ENCODE measurements at regions not wholly inside any gene's neighbourhood (a gene's known extent, or its start where the extent isn't known, plus 50 kb on each side); places are given as distances from the start of the nearest gene placed in this dataset.
A peak's percentile ranks its signal among the peaks of the same experiment; 100 is the strongest.

GRCh38 chr1:101308935-101309333 is 72.1 kb downstream of the S1PR1 start:
- H3K36me3 ChIP-seq, result no peaks in the 10 kb centered on the region
- H3K27me3 ChIP-seq, result peaks cover 18% of the 10 kb centered on the region
- no peaks in the 10 kb centered on the region for H3K9me3 ChIP-seq
- WGBS, 2 donors (ENCODE audit: low coverage in 1 of 2), result 18 to 33% methylated on average over 5 to 8 of the region's 8 CpGs
- in situ Hi-C loops (cut with MboI; ENCODE audit: low pct_ligation_motif_present in 1 of 4, low pct_unique_long_range_greater_than_20kb in 1 of 4, low sequenced_read_pairs in 3 of 4), result no loop called here
- no peak for DNase-seq
- peaks cover 0 to 13% (median 0%) of the 10 kb centered on the region in 4 donors for H3K4me1 ChIP-seq
- intact Hi-C loops (cut with DNase I; ENCODE audit: low total_unique reads), result no loop called here
- H3K27ac ChIP-seq, result peak overlapping the region in 2 of 4 donors; percentile 7 to 43
- no peak for TF ChIP-seq EP300 (IDR thresholded peaks at IDR 0.05; ENCODE audit: low read depth)
- peak overlapping the region in 1 of 4 donors; percentile 35 for H3K4me3 ChIP-seq

DNA sequence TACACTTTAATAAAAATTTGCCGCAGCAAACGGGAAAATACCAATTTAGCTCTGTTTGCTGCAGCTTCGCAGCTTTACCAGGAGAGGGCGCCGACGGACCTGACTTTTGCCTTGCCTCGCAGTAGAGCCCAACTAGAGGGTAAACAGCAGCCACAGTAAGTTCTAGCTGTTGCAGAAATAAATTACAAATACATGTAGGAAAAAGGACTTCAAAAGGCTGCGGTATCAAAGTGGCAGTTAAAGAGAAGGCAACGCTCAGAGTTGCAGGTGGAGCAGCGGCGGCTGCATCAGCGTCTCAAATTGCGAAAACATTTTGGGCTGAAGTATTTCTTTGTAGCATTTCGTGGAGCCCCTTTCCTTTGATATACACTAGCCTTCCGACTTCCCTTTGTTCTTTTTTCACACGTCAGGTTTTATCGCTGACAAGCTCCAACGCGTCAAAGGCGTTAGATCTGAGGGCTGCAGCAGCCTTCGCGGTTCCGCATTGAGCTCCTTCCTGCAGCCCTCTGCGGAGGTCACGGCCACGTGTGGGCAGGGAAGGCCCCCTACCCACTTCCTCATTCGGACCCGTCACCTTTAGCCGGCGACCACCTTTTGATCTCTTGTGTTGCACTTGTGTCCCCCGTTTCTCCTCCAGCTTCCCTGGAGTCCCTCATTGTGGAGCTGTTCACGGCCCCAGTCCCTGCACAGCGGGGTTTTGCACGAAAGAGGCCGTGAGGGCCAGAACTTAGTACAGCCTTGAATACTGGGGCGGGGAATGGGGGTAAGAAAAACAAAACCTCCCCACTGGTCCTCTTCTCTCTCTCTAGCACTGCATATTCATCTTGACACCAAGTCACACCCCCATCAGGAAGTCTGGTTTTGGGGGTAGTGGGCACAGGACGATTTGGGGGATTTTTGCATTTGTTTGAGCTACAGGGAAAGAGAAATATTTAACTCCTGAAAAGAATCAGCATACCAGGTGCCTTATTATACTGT is 72.8 kb downstream of the S1PR1 start:
- peaks cover 18% of the 10 kb centered on the region for H3K27me3 ChIP-seq
- WGBS, 2 donors (ENCODE audit: low coverage in 1 of 2), result 5 to 11% methylated on average over 19 to 37 of the region's 37 CpGs
- H3K4me1 ChIP-seq, result peaks cover 0 to 13% (median 0%) of the 10 kb centered on the region in 4 donors
- H3K4me3 ChIP-seq, result peak overlapping the region in 3 of 4 donors; percentile 15 to 35 (median 25)
- H3K9me3 ChIP-seq, result no peaks in the 10 kb centered on the region
- intact Hi-C loops (cut with DNase I; ENCODE audit: low total_unique reads) (no loop called here), in situ Hi-C loops (cut with MboI; ENCODE audit: low pct_ligation_motif_present in 1 of 4, low pct_unique_long_range_greater_than_20kb in 1 of 4, low sequenced_read_pairs in 3 of 4) (loop anchor here in 1 of 4 donors (5.0 kb wide), 1 partner anchor 43 kb away; no protein-coding TSS in a partner anchor)
- no peaks in the 10 kb centered on the region for H3K36me3 ChIP-seq
- peak overlapping the region in 2 of 4 donors; percentile 7 to 43 for H3K27ac ChIP-seq
- TF ChIP-seq, protein P1, sequence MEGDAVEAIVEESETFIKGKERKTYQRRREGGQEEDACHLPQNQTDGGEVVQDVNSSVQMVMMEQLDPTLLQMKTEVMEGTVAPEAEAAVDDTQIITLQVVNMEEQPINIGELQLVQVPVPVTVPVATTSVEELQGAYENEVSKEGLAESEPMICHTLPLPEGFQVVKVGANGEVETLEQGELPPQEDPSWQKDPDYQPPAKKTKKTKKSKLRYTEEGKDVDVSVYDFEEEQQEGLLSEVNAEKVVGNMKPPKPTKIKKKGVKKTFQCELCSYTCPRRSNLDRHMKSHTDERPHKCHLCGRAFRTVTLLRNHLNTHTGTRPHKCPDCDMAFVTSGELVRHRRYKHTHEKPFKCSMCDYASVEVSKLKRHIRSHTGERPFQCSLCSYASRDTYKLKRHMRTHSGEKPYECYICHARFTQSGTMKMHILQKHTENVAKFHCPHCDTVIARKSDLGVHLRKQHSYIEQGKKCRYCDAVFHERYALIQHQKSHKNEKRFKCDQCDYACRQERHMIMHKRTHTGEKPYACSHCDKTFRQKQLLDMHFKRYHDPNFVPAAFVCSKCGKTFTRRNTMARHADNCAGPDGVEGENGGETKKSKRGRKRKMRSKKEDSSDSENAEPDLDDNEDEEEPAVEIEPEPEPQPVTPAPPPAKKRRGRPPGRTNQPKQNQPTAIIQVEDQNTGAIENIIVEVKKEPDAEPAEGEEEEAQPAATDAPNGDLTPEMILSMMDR (IDR thresholded peaks at IDR 0.05), result peak; percentile 64 to 84 (median 77)
- TF ChIP-seq EP300 (IDR thresholded peaks at IDR 0.05; ENCODE audit: low read depth), result no peak
- no peak for TF ChIP-seq POLR2A (IDR thresholded peaks at IDR 0.05)
- TF ChIP-seq POLR2AphosphoS5 (IDR thresholded peaks at IDR 0.05), result no peak
- DNase-seq, result peak; percentile 39

GRCh38 chr1:101310506-101310905 is 73.7 kb downstream of the S1PR1 start:
- no peak overlapping the region for H3K27ac ChIP-seq
- in situ Hi-C loops (cut with MboI; ENCODE audit: low pct_ligation_motif_present in 1 of 4, low pct_unique_long_range_greater_than_20kb in 1 of 4, low sequenced_read_pairs in 3 of 4), result loop anchor here in 1 of 4 donors (5.0 kb wide), 1 partner anchor 42 kb away; no protein-coding TSS in a partner anchor
- H3K27me3 ChIP-seq, result peaks cover 18% of the 10 kb centered on the region
- H3K4me1 ChIP-seq, result peaks cover 0 to 13% (median 0%) of the 10 kb centered on the region in 4 donors
- DNase-seq, result no peak
- TF ChIP-seq EP300 (IDR thresholded peaks at IDR 0.05; ENCODE audit: low read depth), result no peak
- TF ChIP-seq POLR2A (IDR thresholded peaks at IDR 0.05), result no peak
- TF ChIP-seq POLR2AphosphoS5 (IDR thresholded peaks at IDR 0.05), result no peak
- TF ChIP-seq, protein P1 (IDR thresholded peaks at IDR 0.05), result no peak
- H3K36me3 ChIP-seq, result no peaks in the 10 kb centered on the region
- H3K4me3 ChIP-seq, result no peak overlapping the region
- no peaks in the 10 kb centered on the region for H3K9me3 ChIP-seq
- intact Hi-C loops (cut with DNase I; ENCODE audit: low total_unique reads), result no loop called here
- WGBS, 2 donors (ENCODE audit: low coverage in 1 of 2), result 45 to 64% methylated on average over 2 of the region's 2 CpGs

GRCh38 chr1:101311146-101311920 is 74.5 kb downstream of the S1PR1 start:
- intact Hi-C loops (cut with DNase I; ENCODE audit: low total_unique reads) (no loop called here), in situ Hi-C loops (cut with MboI; ENCODE audit: low pct_ligation_motif_present in 1 of 4, low pct_unique_long_range_greater_than_20kb in 1 of 4, low sequenced_read_pairs in 3 of 4) (loop anchor here in 1 of 4 donors (5.0 kb wide), 1 partner anchor 41 kb away; no protein-coding TSS in a partner anchor)
- no peak overlapping the region for H3K4me3 ChIP-seq
- H3K27me3 ChIP-seq, result peaks cover 18% of the 10 kb centered on the region
- DNase-seq, result no peak
- no peaks in the 10 kb centered on the region for H3K36me3 ChIP-seq
- peaks cover 0 to 13% (median 0%) of the 10 kb centered on the region in 4 donors for H3K4me1 ChIP-seq
- TF ChIP-seq POLR2AphosphoS5 (IDR thresholded peaks at IDR 0.05), result no peak
- TF ChIP-seq POLR2A (IDR thresholded peaks at IDR 0.05), result no peak
- TF ChIP-seq, protein P1 (IDR thresholded peaks at IDR 0.05), result no peak
- TF ChIP-seq EP300 (IDR thresholded peaks at IDR 0.05; ENCODE audit: low read depth), result no peak
- WGBS, 2 donors (ENCODE audit: low coverage in 1 of 2), result 96% methylated on average over 4 of the region's 4 CpGs; no CpG with 5 or more reads in 1 of the 2 donors
- H3K27ac ChIP-seq, result no peak overlapping the region
- no peaks in the 10 kb centered on the region for H3K9me3 ChIP-seq
